Lung microvascular endothelial cell (primary cell): ENCODE measurements at regions not wholly inside any gene's neighbourhood (a gene's known extent, or its start where the extent isn't known, plus 50 kb on each side); places are given as distances from the start of the nearest gene placed in this dataset.
A peak's percentile ranks its signal among the peaks of the same experiment; 100 is the strongest.
"Not testable (repeated sequence)": the region's sequence is repeated elsewhere in the genome, so short reads cannot be mapped to it uniquely, and the experiment has no call there.

Experiments
- DNase-seq, 2 donors: peaks; one replicate each; pipeline versions ENCODE4 v3.0.0 to v3.0.0-alpha.2; 2010; ENCODE audit warnings: low read depth in 2 of 2

- DNase-seq, result no peak
These were observed 280.5 kb downstream of the TLL1 start for GRCh38 chr4:166153548-166153947.

DNA sequence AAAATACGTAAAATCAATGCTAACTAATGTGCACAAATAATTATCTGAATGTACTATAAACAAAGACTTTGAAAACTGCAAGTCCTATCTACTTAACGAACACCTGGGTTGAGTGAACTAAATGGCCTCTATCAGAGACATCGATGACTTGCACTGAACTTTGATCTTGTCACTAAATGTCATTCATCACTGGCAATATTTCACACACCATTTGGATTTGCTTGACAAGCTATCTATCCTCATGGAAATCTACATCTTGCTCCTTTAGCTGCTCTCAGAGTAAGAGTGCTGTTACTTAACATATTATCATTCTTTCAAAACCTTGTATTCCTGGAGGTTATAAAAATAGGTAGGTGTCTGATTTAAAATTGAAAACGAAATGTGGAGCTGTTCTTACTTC is 289.3 kb downstream of the TLL1 start:
- no peak for DNase-seq

DNA sequence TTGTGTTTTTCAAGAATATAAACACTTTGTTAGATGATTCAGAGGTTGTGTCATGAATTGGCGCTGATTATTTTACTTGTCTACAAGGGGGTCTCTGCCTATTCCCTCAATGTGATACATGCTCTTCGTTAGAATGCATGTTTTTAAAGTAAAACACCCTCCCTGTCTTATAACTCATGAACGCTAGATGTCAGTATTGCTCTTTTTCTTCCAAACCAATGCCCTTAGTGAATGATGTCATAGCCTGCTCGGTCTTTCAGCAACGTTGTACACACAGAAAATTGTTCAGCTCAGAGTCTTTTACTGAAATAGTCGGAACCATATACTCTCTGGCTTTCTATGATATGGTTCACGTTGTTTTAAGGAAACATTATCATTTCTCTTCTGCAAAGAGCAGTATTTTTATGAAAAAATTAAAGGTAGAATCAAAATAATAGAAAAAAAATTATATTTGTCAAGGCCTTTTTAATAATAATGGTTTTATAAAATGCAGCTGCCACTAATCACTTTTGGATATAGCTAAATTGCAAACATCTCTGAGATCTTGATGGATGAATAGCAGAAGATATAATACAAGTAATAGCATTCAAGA is 292.9 kb downstream of the TLL1 start:
- DNase-seq, result peak; percentile 80 to 83

- peak in 1 of 2 donors; percentile 36 for DNase-seq
These were observed 296.1 kb downstream of the TLL1 start for GRCh38 chr4:166169111-166169510.

GRCh38 chr4:166172619-166173018 is 299.6 kb downstream of the TLL1 start:
- DNase-seq, result peak in 1 of 2 donors; percentile 19

DNA sequence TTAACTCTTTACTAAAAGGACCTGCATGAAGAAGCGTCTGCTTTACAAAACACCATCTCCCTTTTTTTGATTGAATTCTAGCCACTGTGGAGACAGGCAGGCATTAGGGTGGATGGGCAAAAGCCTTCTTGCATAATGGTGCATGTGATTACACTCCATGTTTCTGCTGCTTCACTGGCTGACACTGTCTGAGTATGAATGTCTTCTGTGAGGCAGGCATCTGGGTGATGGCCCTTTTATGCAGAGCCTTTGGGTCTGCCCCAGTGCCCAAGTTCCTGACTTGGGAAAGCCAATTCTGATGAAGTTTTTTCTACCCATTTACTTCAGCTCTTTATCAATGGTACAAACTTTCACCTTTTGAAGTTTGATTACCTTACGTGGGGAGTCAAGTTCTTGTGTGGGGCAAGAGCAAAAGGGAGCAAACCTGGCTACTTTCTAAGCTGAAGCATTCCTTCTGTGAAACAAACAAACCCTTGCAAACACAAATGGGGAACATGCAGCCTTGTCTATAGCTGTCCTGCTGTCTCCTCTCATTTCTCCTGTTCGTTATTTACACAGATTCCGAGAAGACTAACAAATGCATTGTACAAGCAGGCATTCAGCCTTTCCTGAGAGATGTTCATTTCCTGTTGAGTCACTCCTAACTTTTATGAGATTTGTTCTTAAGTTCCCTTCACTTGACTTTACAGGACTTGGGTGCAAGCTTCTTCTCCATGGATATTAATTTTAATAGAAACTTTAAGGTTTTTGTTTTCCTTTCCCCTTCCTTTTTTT is 301.9 kb downstream of the TLL1 start:
- DNase-seq, result peak in 1 of 2 donors; percentile 81

DNA sequence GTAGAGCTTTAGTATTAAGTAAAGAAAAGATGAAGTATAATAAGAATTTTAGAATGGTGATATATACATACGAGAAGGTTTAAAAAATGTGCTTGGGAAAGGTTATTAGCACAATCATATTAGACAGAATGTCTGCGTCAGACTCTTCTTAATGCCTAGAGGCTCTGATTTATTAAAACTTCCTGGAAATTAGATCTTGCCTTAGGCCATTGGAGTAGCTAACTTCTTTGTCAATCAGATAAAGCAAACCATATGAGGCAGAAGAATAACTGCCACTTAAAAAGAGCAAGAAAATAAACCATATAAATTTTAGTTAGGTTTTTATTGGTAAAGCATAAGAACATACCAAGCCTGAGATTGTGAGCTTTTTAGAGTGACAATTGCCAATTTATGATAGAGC is 309.1 kb downstream of the TLL1 start:
- DNase-seq, result no peak

- DNase-seq, result no peak
These were observed 322.1 kb downstream of the TLL1 start for GRCh38 chr4:166195101-166195500.

DNA sequence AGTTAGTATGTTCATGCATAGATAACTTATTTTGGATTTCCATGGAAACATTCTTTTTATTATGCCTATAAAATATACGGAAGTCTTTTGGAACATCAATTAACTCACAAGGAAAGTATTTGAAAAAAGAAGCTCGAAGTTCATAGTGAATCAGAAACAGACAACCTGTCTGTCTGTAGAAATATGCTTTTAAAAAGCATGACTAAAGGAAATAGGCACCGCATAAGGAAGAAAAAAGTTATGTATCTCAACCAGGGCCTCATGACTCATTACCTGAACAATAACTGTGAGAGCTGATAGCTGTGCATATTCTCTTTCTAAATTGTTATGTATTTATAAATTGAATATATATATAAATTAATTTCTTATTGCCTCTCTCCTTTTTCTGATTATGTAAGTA is 324.1 kb downstream of the TLL1 start:
- no peak for DNase-seq

DNA sequence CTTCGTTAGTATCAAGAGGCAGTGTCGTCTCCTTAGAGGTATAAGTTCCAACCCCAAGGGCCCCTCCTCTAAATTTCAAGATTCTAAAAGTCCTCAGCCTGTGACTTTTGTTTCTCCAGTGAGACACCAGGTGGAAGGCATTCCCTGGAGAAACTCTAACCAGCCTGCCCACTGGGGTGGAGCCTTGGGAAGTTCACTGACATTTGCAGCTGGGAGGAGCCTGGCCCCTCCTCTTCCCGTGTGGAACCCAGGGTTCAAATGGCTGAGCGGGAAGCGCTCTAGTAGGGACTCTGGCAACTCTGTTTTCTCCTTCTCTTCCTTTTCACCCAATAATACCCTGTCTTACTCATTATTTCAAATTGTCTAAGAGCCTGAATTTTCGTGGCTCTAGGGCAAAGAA is 325.0 kb downstream of the TLL1 start:
- no peak for DNase-seq

DNA sequence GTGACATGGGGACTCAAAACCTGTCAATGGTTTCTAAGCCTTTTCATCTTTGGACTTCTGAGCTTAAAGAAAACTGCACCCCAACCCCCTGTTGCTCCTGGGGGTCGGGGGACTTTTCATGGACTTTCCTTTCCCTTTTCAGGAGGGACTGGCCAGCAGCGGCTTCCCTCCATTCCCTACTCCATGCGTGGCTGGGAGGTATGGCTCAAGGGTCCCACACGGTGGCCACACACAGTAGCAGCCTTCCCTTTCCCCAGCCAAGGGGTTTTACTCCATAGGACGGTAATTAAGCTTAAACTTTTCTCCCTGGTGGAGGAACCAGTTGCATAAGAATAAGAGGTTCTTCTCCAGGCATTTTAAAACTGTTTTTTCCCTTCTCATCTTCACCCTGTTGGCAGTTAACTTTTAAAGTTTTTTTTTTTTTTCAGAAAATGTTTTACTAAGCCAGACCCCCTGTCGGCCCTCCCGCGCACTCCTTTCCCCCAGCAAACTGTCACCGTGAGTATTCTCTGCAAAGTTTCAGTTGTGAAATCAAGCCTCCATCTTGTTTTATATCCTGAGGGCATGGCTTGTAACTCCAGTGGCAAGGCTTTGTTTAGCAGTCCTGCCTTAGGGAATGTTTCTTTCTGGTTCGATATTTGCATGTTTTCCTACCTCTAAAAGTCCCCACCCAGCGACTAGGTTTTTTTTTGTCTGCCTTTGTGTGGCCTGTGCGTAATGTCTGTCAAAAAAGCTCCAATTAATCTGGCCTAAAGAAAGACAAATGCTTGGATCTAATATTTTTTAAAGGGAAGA is 325.7 kb downstream of the TLL1 start:
- no peak for DNase-seq

- no peak for DNase-seq
These were observed 330.0 kb downstream of the TLL1 start for GRCh38 chr4:166202991-166203390.

DNA sequence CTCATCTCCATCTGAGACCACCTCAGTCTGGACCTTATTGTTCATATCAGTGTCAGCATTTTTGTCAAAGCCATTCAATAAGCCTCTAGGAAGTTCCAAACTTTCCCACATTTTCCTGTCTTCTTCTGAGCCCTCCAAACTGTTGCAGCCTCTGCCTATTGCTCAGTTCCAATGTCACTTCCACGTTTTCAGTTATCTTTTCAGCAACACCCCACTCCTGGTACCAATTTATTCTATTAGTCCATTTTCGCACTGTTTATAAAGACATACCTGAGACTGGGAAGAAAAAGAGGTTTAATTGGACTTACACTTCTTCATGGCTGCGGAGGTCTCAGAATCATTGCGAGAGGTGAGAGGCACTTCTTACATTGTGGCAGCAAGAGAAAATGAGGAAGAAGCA is 339.3 kb downstream of the TLL1 start:
- DNase-seq, result not testable (repeated sequence)

DNA sequence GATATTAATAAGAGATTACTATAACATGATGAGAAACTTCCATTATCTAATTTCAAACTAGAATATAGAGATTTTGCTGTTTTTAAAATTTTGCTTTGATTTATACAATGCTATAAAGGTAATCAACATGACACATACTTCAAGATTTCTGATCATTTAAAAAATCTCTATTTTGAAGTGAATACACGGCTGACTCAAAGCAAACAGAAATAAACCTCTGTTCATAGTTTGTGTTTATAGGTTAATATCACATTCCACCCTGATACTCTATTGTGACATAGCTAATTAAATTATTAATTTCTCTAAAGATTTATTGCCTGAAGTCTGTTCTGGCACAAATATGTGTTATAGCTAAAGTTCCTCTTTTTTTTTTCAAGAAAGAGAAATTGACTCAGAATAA is 349.2 kb downstream of the TLL1 start:
- DNase-seq, result no peak

DNA sequence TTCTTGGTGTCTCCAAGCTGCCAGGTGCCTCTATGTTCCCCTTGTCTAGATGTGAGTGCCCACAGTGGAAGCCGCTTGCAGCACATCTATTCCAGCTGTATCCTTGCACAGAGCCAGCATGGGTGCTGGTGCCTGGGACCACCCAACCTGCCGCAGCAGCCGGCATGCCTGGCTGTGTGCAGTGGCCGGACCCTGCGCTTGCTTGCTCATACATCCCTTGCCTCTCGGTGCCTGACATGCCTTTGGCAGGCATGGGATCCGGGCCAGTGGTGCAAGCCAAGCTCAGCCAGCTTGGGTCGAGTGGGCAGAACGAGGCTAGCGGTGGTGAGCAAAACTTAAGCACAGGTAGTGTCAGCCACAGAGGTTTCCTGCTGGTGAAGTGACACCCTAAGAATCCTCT is 355.1 kb downstream of the TLL1 start:
- no peak for DNase-seq

- no peak for DNase-seq
These were observed 356.8 kb downstream of the TLL1 start for GRCh38 chr4:166229799-166230198.

DNA sequence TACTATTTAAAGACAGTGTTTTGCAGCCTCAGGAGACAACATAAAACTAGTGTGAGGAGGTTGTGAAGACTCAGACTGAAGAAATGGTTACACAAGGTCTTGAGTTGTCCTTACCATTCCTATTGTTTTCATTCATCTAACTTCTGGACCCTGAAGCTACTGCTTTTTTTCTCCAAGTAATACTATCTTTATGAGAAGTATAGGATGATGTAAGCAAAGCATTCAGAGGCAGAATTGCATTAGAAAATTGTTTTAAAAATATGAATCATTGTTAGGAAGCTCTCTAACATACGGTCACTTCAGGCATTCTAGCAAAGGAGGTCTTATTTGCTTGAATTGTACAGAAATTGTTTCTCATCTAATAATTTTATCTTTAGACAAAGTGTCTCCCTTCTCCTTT is 357.8 kb downstream of the TLL1 start:
- no peak for DNase-seq

DNA sequence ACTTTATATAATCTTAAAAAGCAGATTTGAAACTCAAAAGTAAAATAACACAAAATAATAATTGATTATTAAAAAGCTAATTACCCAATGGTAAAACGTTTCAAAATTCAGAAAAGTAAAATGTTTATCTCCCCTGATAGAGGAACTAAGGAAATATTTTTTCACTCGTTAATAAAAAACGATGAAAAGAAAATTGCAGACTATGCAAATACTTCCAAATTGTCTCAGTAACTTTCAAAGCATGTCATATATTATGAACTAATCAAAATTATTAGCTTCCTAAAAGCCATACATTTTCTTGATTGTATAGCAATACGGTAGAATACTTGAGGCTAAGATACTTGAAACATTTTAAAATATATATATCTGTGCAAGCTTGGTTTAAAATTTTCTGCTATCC is 366.3 kb downstream of the TLL1 start:
- no peak for DNase-seq

DNA sequence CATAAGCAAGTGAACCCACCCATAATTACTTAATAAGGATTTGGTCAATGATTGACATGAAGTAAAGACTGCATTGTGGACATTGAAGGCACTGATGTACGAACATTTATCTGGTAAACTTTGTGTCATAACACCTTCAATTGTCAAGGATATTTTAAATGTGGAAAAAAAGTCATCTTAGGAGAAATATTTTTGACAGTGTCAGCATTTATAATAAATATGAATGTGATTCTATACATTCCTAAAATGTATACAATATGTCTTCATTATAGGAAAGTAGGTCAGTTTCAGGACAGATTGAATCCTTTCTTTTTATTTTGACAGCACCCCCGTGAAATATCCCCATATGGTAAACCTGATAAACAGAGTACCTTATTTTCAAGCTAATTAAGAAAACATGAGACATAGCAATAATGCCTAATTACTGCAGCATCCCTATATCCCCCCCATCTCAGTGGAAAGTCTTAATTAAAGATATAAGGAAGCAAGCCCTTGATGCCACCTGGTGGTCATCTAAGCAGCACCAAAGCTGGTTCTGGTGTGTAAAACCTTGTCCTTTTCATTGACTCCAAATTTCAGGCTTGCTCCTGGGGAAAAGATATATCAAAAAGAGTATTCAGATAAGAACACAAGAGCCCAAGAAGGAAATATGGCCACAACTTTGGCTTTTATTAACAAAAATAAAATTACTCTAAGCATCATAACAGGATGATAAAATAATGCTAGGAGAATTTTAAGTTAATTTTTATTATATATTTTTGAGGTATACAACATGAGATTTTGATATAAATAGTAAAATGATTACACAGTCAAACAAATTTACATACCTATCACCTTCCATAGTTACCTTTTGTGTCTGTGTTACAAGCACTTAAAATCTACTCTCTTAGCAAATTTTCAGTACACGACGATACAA is 379.7 kb downstream of the TLL1 start:
- DNase-seq, result peak; percentile 58 to 63

- DNase-seq, result no peak
These were observed 384.2 kb downstream of the TLL1 start for GRCh38 chr4:166257276-166257675.

DNA sequence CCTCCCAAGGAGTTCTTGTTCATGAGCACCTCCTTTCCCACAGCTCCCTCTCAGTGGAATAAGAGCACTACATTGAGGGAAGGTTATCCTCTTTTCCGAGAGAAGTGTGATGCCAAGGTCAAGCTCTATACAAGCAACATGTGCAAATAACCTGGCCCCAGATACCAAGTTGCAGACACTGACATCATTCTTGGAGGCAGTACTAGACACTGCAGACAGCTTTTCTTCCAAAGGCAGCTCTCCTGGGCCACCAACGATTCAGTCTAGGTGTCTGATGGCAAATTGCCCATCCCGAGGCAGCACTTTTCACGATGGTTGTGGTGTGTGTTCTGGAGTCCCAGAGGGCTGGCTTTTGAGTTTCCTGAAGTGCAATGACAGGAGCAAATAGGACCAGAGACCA is 384.9 kb downstream of the TLL1 start:
- DNase-seq, result no peak

- DNase-seq, result no peak
These were observed 386.0 kb downstream of the TLL1 start for GRCh38 chr4:166259081-166259480.
